Endothelial cell of hepatic sinusoid (primary cell): ENCODE measurements at regions not wholly inside any gene's neighbourhood (a gene's known extent, or its start where the extent isn't known, plus 50 kb on each side); places are given as distances from the start of the nearest gene placed in this dataset.
"Not testable (repeated sequence)": the region's sequence is repeated elsewhere in the genome, so short reads cannot be mapped to it uniquely, and the experiment has no call there.

Experiments used
- in situ Hi-C: cut with HindIII; loops from 2 replicates; pipeline ENCODE4 v1.10.0; 2017; ENCODE audit warnings: low sequenced_read_pairs

- in situ Hi-C loops: no loop called here
Observed at GRCh38 chr7:112982441-112983063, 104.1 kb downstream of the GPR85 start.

GRCh38 chr7:112981966-112982365, 104.7 kb downstream of the GPR85 start:
- in situ Hi-C loops: no loop called here

GRCh38 chr7:112979055-112979454, 107.6 kb downstream of the GPR85 start:
- in situ Hi-C loops: not testable (repeated sequence)

- in situ Hi-C loops: not testable (repeated sequence)
Observed at GRCh38 chr7:112977244-112977955, 109.2 kb downstream of the GPR85 start.

DNA sequence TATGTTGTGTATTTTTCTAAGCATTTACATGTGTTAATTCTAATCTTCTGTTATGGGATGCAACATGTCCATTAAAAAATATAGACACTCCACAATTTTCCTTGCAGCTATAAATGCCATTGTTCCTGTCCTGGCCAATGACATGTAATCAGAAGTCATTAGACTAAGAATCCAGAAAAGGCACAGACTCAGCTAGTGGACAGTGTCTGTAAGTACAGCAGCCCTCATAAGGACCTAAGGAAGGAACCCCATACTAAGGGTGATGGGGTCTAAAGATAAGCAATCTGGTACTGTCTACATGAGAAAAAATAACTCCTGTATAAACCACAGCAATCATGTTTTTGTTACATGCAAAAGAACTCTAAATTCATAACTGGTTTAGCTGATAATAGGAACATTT, 115.9 kb downstream of the GPR85 start:
- in situ Hi-C loops: loop anchor here (5.0 kb wide), 1 partner anchor 63 kb away; no protein-coding TSS in a partner anchor

- in situ Hi-C loops: loop anchor here (5.0 kb wide), 1 partner anchor 63 kb away; no protein-coding TSS in a partner anchor
Observed at GRCh38 chr7:112969946-112970345, 116.7 kb downstream of the GPR85 start.

DNA sequence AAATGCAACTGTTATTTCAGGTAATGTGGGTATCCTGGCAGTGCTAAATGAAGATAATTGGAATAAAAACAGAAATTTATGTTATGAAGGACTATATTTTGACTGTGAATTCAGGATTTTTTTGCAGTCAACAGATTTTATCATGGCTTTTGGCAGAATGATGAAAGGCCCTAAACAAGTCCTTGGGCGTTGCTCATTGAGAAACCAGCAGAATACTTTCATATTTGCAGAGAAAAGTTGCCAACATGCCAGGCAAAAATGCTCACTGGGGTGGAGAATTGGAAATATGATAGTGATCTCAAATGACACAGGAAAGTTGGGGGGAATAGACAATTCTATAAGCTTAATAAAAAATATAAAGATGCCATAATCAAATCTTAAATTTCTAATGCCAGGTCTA, 121.1 kb downstream of the GPR85 start:
- in situ Hi-C loops: no loop called here

- in situ Hi-C loops: no loop called here
Observed at GRCh38 chr7:112963634-112964033, 123.0 kb downstream of the GPR85 start.

DNA sequence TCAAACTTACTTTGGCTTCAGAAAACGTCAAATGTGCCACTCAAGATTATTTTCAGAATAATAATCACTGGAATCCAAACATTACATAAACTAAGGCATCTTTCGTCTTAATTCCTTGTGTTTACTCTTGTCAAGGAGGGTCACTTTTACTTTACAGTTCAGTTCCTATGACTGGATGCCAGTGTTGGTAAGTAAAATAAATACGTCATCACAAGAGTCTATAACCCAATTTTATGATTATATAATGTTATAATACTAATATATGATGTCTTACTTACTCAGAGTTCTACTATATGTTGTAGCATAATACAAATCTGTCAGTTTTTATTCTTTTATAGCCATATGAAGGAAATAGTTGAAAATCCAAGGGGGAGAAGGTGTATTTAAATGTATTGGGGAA, 123.8 kb downstream of the GPR85 start:
- in situ Hi-C loops: no loop called here

- in situ Hi-C loops: no loop called here
Observed at GRCh38 chr7:112959276-112959675, 127.4 kb downstream of the GPR85 start.

GRCh38 chr7:112958775-112959174, 127.9 kb downstream of the GPR85 start:
- in situ Hi-C loops: no loop called here

GRCh38 chr7:112957901-112958300, 128.7 kb downstream of the GPR85 start:
- in situ Hi-C loops: no loop called here

DNA sequence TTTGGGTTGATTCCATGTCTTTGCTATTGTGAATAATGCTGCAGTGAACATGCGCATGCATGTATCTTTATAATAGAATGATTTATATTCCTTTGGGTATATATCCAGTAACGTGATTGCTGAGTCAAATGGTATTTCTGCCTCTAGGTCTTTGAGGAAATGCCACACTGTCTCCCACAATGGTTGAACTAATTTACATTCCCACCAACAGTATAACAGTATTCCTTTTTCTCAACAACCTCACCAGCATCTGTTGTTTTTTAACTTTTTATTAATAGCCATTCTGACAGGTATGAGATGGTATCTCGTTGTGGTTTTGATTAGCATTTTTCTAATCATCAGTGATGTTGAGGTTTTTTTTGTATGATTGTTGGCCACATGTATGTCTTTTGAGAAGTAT, 133.6 kb downstream of the GPR85 start:
- in situ Hi-C loops: not testable (repeated sequence)

DNA sequence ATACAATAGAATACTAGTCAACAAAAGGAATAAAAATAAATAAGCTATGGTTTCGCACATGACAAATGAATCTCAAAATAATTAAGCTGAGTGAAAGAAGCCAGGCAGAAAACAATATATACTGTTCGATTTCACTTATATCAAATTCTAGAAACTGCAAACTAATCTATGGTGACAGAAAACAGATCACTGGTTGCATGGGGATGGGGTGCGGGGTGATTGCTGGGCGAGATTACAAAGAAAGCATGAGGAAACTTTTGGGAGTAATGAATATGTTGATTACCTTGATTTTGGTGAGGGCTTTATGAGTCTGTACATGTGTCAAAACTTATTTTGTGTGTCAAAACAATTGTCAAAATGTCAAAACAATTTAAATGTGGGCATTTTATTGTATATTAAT, 135.6 kb downstream of the GPR85 start:
- in situ Hi-C loops: no loop called here

- in situ Hi-C loops: not testable (repeated sequence)
Observed at GRCh38 chr7:112949682-112950081, 136.9 kb downstream of the GPR85 start.

DNA sequence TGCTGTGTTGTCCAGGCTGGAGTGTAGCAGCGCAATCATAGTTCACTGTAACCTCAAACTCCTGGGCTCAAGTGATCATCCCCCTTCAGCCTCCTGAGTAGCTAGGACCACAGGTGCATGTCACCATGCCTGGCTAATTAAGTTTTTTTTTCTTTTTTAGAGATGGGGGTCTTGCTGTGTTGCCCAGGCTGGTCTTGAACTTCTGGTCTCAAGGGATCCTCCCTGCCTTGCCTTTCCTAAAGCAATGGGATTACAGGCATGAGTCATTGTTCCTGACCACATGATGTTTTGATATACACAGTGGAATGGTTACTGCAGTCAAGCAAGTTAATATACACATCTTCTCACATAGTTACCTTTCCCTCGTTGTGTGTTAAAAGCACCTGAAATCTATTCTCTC, 140.3 kb downstream of the GPR85 start:
- in situ Hi-C loops: no loop called here

- in situ Hi-C loops: no loop called here
Observed at GRCh38 chr7:112945046-112945445, 141.6 kb downstream of the GPR85 start.

DNA sequence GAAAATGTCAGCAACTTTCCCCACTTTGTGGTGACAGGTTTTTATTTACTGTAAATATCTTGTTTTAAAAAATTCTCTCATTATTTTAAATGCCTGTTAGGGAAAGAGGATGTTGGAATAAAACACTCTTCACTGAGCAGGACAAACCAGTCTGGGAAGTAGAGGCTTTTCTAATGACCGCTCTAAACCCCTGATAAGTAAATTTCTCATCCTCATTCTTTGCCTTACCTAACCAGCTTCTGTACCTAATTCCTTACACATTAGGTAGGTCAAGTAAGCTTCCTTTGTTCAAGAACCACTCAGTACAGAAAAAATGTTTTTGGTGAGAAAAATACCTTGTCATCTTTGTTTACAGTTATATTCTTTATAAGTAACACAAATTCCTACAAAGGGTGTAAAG, 143.6 kb downstream of the GPR85 start:
- in situ Hi-C loops: no loop called here

DNA sequence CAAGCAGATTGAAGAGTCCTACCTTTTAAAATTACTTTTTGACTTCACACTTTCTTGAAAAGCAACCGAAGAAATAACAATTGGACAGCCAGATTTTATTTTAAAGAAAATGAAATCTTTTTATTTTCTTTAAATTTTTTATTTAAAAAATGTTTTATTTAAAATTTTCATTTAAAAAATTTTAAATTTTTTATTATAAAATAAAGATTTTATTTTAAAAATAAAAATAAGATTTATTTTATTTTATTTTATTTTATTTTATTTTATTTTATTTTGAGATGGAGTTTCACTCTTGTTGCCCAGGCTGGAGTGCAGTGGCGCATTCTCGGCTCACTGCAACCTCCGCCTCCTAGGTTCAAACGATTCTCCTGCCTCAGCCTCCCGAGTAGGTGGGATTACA, 144.5 kb downstream of the GPR85 start:
- in situ Hi-C loops: not testable (repeated sequence)

DNA sequence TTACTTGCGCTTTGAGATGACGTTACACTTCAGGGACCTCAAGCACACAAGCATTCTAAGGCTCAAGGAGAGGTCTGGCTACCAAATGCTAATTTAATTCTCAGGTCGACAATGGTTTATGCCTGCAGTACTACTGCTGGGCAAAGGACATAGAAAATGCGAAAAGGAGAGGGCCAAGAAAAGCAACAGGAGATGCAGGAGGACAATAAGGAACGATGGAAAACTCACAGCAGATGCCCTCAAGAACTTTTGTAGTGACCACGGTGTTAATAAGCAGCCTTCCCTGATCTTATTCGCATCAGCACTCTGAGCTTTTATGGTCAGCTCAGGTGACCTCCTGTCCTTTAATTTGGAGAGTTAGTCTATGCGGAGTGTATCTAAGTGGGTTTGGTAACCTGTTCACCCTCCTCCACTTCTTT, 146.3 kb downstream of the GPR85 start:
- in situ Hi-C loops: no loop called here

DNA sequence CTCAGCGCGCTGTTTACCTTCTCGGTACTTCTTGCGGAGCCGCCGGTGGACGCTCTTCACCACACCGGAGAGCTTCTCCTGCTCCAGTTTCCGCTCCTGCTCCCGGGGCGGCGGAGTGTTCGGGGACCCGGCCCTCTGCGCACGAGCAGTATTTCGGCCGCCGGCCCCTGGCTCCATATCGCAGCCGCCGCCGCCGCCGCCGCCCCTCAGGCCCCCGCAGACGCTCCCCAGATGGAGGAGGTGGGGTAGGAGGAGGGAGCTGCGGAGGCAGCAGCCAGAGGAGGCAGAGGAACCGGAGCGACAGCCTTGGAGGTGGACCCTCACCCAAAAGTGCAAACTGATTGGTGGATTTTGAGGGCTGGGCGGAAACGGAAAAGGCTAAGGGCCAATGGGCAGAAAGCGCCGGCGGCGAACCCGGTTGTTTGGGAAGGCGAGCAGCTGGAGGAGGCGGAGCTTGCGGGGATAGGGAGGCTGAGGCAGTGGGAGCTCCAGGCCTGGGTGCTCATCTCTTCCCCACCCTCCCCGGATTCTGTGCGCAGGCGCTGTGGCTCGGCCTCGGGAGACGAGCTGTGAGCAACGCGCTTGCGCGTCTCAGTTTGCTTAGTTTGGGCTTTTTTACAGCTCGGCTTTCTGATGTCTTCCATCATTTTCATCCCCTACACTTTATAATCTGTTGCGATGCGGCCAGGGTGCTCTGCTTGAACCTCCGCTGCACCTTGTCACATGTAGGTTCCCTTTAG, 146.9 kb downstream of the GPR85 start:
- in situ Hi-C loops: no loop called here
